GM04503 (cell line): ENCODE measurements at regions not wholly inside any gene's neighbourhood (a gene's known extent, or its start where the extent isn't known, plus 50 kb on each side); places are given as distances from the start of the nearest gene placed in this dataset.
A peak's percentile ranks its signal among the peaks of the same experiment; 100 is the strongest.

Experiments used
- DNase-seq: peaks from one replicate; pipeline ENCODE4 v3.0.0-alpha.2; 2012; ENCODE audit warnings: low read depth

- DNase-seq: no peak
These were observed 811.6 kb upstream of the ARGLU1 start for GRCh38 chr13:107379407-107380155.

- no peak for DNase-seq
These were observed 808.6 kb upstream of the ARGLU1 start for GRCh38 chr13:107376341-107377125.

- DNase-seq: no peak
These were observed 807.9 kb upstream of the ARGLU1 start for GRCh38 chr13:107375701-107376340.

- DNase-seq: no peak
These were observed 806.1 kb upstream of the ARGLU1 start for GRCh38 chr13:107374038-107374437.

GRCh38 chr13:107373551-107373950, 805.6 kb upstream of the ARGLU1 start:
- DNase-seq: peak; percentile 44

GRCh38 chr13:107370015-107370785, 802.3 kb upstream of the ARGLU1 start:
- peak; percentile 15 for DNase-seq

- peak; percentile 16 for DNase-seq
These were observed 799.3 kb upstream of the ARGLU1 start for GRCh38 chr13:107367258-107367657.

GRCh38 chr13:107365466-107366215, 797.7 kb upstream of the ARGLU1 start:
- peak; percentile 12 for DNase-seq

- DNase-seq: no peak
These were observed 796.7 kb upstream of the ARGLU1 start for GRCh38 chr13:107364658-107365057.

- DNase-seq: no peak
These were observed 793.7 kb upstream of the ARGLU1 start for GRCh38 chr13:107361666-107362065.

- DNase-seq: no peak
These were observed 792.1 kb upstream of the ARGLU1 start for GRCh38 chr13:107360010-107360409.

- no peak for DNase-seq
These were observed 790.9 kb upstream of the ARGLU1 start for GRCh38 chr13:107358866-107359265.

GRCh38 chr13:107351305-107351704, 783.4 kb upstream of the ARGLU1 start:
- DNase-seq: no peak

GRCh38 chr13:107348925-107349324, 781.0 kb upstream of the ARGLU1 start:
- peak; percentile 19 for DNase-seq

GRCh38 chr13:107348471-107348870, 780.5 kb upstream of the ARGLU1 start:
- DNase-seq: no peak

- no peak for DNase-seq
These were observed 779.9 kb upstream of the ARGLU1 start for GRCh38 chr13:107347641-107348369.

- no peak for DNase-seq
These were observed 774.8 kb upstream of the ARGLU1 start for GRCh38 chr13:107342747-107343146.

GRCh38 chr13:107339209-107339608, 771.3 kb upstream of the ARGLU1 start:
- DNase-seq: no peak

- DNase-seq: no peak
These were observed 764.3 kb upstream of the ARGLU1 start for GRCh38 chr13:107332188-107332587.

GRCh38 chr13:107331359-107331758, 763.4 kb upstream of the ARGLU1 start:
- no peak for DNase-seq

GRCh38 chr13:107330484-107330883, 762.5 kb upstream of the ARGLU1 start:
- no peak for DNase-seq
